IMR-90 (cell line): ENCODE measurements at regions not wholly inside any gene's neighbourhood (a gene's known extent, or its start where the extent isn't known, plus 50 kb on each side); places are given as distances from the start of the nearest gene placed in this dataset.

Experiments
- BHLHE40 ChIP-seq: fragments of 150-350 bp; IDR thresholded peaks from 2 replicates; pipeline ENCODE4 v1.6.1; 2016; ENCODE audit warnings: mild to moderate bottlenecking, low read depth, low read length
- CEBPB ChIP-seq: IDR thresholded peaks from 2 replicates; pipeline ENCODE4 v1.6.1; 2012; ENCODE audit warnings: low read depth, low read length, improper control_type of control experiment
- CHD1 ChIP-seq: IDR thresholded peaks from 2 replicates; pipeline ENCODE4 v1.6.1; 2012; ENCODE audit warnings: low read depth, low read length, improper control_type of control experiment
- CTCF ChIP-seq: conservative IDR thresholded peaks from 2 replicates; pipeline ENCODE4 v1.5.1; 2012; ENCODE audit warnings: mild to moderate bottlenecking, low read depth, low read length, improper control_type of control experiment
- ELK1 ChIP-seq: fragments of 150-350 bp; IDR thresholded peaks from 2 replicates; pipeline ENCODE4 v1.6.1; 2016; ENCODE audit warnings: low read depth, mild to moderate bottlenecking, low read length, moderate library complexity, borderline replicate concordance
- MAZ ChIP-seq: IDR thresholded peaks from 2 replicates; pipeline ENCODE4 v1.6.1; 2012; ENCODE audit warnings: low read depth, mild to moderate bottlenecking, low read length, improper control_type of control experiment, moderate library complexity, borderline replicate concordance
- NFE2L2 ChIP-seq: fragments of 150-350 bp; IDR thresholded peaks from 2 replicates; pipeline ENCODE4 v1.6.1; 2016; ENCODE audit warnings: low read depth, mild to moderate bottlenecking, low read length
- POLR2A ChIP-seq: IDR thresholded peaks from 2 replicates; pipeline ENCODE4 v1.6.1; 2012; ENCODE audit warnings: mild to moderate bottlenecking, low read depth, low read length
- RAD21 ChIP-seq: IDR thresholded peaks from 2 replicates; pipeline ENCODE4 v1.6.1; 2012; ENCODE audit warnings: low read length, improper control_type of control experiment
- RCOR1 ChIP-seq: IDR thresholded peaks from 2 replicates; pipeline ENCODE4 v1.6.1; 2012; ENCODE audit warnings: mild to moderate bottlenecking, low read length, improper control_type of control experiment; ENCODE audit not compliant: insufficient replicate concordance
- RFX5 ChIP-seq: IDR thresholded peaks from 2 replicates; pipeline ENCODE4 v1.8.0; 2012; ENCODE audit warnings: low read depth, mild to moderate bottlenecking, low read length, moderate library complexity
- SMC3 ChIP-seq: fragments of 150-350 bp; IDR thresholded peaks from 2 replicates; pipeline ENCODE4 v1.6.1; 2016; ENCODE audit warnings: low read depth, mild to moderate bottlenecking, antibody characterized with exemption, low read length, moderate library complexity
- USF2 ChIP-seq: fragments of 150-350 bp; IDR thresholded peaks from 2 replicates; pipeline ENCODE4 v1.6.1; 2017; ENCODE audit warnings: mild to moderate bottlenecking, antibody characterized with exemption, low read length, low read depth

- TF ChIP-seq MAZ (no peak), CTCF (no peak), POLR2A (no peak), USF2 (no peak), ELK1 (no peak), RCOR1 (no peak), CHD1 (no peak), CEBPB (no peak), RAD21 (no peak), RFX5 (no peak), NFE2L2 (no peak), BHLHE40 (no peak), SMC3 (no peak)
These were observed 405.9 kb upstream of the HS6ST1 start for GRCh38 chr2:128724547-128724946.
